ENCODE measurements at regions not wholly inside any gene's neighbourhood (a gene's known extent, or its start where the extent isn't known, plus 50 kb on each side); places are given as distances from the start of the nearest gene placed in this dataset.

- Histone ChIP-seq H3K36me3 (ENCODE audit: low read depth) (no peaks in the 10 kb centered on the region), H3K4me1 (ENCODE audit: low read depth) (no peaks in the 10 kb centered on the region), H3K4me3 (no peak overlapping the region), H3K9me3 (no peaks in the 10 kb centered on the region)
- DNase-seq: no peak
- no peak for ATAC-seq
- TF ChIP-seq, protein P1, sequence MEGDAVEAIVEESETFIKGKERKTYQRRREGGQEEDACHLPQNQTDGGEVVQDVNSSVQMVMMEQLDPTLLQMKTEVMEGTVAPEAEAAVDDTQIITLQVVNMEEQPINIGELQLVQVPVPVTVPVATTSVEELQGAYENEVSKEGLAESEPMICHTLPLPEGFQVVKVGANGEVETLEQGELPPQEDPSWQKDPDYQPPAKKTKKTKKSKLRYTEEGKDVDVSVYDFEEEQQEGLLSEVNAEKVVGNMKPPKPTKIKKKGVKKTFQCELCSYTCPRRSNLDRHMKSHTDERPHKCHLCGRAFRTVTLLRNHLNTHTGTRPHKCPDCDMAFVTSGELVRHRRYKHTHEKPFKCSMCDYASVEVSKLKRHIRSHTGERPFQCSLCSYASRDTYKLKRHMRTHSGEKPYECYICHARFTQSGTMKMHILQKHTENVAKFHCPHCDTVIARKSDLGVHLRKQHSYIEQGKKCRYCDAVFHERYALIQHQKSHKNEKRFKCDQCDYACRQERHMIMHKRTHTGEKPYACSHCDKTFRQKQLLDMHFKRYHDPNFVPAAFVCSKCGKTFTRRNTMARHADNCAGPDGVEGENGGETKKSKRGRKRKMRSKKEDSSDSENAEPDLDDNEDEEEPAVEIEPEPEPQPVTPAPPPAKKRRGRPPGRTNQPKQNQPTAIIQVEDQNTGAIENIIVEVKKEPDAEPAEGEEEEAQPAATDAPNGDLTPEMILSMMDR (IDR thresholded peaks at IDR 0.05): no peak
- intact Hi-C loops (cut with DNase I, micrococcal nuclease): no loop called here
Observed at GRCh38 chr1:229012823-229013222, 258.1 kb upstream of the RAB4A start.

- Histone ChIP-seq H3K36me3 (ENCODE audit: low read depth) (no peaks in the 10 kb centered on the region), H3K9me3 (no peaks in the 10 kb centered on the region), H3K4me1 (ENCODE audit: low read depth) (no peaks in the 10 kb centered on the region), H3K4me3 (no peak overlapping the region)
- TF ChIP-seq, protein P1 (IDR thresholded peaks at IDR 0.05): no peak
- no peak for ATAC-seq
- intact Hi-C loops (cut with DNase I, micrococcal nuclease): no loop called here
- DNase-seq: no peak
Observed at GRCh38 chr1:229013981-229014380, 256.9 kb upstream of the RAB4A start.

DNA sequence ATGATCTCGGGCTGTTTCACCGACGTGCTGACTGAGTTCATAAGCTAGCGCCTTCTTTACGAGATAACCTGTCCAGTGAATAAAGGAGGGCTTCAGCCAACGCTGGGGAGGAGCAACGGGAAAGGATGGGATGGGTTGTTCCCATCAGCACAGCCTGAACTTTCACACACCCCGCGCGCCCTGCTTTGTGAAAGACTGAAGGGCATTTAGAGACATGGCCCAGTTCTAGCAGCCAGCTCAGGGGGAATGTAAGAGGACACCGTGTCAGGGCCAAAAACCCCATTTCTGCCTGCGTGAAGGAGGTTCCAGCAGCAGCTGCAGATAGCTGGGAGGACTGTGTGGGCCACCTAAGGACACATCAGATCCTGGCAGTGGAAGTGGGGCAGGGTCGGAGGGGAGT is 255.1 kb upstream of the RAB4A start:
- TF ChIP-seq, protein P1 (IDR thresholded peaks at IDR 0.05): no peak
- no peak for ATAC-seq

DNA sequence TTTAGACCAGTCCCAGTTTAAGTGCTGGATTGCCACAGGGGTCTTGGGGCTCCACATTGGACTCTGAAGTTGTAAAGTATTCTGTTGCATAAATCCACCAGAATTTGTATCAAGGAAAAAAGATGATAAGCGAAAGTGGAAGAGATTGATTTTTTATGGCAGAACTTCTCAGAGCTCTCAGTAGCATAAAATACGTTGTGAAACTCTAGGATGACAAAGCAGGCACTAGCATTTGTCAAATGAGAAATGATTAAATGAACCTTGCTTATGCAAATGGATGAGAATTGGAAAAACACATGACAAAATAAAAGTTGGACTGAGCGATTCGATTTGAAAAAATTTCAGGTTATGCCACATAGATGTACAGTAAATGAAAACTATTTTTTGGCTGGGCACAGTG is 253.8 kb upstream of the RAB4A start:
- Histone ChIP-seq H3K9me3 (no peaks in the 10 kb centered on the region), H3K36me3 (ENCODE audit: low read depth) (no peaks in the 10 kb centered on the region), H3K4me3 (no peak overlapping the region), H3K4me1 (ENCODE audit: low read depth) (no peaks in the 10 kb centered on the region)
- intact Hi-C loops (cut with DNase I, micrococcal nuclease): no loop called here
- DNase-seq: no peak
- ATAC-seq: no peak
- TF ChIP-seq, protein P1 (IDR thresholded peaks at IDR 0.05): no peak

More for the DNA sequence above, 255.1 kb upstream of the RAB4A start:
- H3K4me3 ChIP-seq: no peak overlapping the region
- H3K4me1 ChIP-seq (ENCODE audit: low read depth): no peaks in the 10 kb centered on the region
- no peaks in the 10 kb centered on the region for H3K36me3 ChIP-seq (ENCODE audit: low read depth)
- DNase-seq: no peak
- intact Hi-C loops (cut with DNase I, micrococcal nuclease): no loop called here
- H3K9me3 ChIP-seq: no peaks in the 10 kb centered on the region

DNA sequence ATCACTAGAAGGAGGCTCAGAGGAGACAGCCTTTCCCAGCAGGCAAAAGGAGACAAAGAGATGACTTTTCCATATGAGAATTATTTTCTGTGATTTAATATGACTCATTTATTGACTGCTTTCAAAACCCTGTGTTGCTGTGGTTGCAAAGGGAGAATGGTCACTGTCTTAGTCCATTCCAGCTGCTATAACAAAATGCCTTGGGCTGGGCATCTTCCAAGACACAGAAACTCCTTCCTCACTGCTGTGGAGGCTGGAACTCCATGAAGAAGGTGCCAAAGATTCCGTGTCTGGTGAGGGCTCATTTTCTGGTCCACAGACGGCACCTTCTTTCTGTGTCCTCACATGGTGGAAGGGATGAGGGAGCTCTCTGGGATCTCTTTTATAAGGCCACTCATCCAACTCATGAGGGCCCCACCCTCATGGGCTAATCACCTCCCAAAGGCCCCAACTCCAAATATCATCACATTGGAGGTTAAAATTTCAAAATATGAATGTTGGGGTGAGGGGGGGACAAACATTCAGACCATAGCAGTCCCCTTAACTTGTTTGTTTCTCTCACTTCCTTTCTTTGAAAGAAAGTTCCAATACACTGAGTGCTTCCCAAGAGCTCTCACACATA is 252.1 kb upstream of the RAB4A start:
- no peaks in the 10 kb centered on the region for H3K4me1 ChIP-seq (ENCODE audit: low read depth)
- TF ChIP-seq, protein P1 (IDR thresholded peaks at IDR 0.05): no peak
- intact Hi-C loops (cut with DNase I, micrococcal nuclease): no loop called here
- H3K36me3 ChIP-seq (ENCODE audit: low read depth): no peaks in the 10 kb centered on the region
- no peaks in the 10 kb centered on the region for H3K9me3 ChIP-seq
- ATAC-seq: no peak
- H3K4me3 ChIP-seq: no peak overlapping the region
- no peak for DNase-seq

Measured in mucosa of descending colon (tissue), 3 donors.